ENCODE measurements at regions not wholly inside any gene's neighbourhood (a gene's known extent, or its start where the extent isn't known, plus 50 kb on each side); places are given as distances from the start of the nearest gene placed in this dataset.

GRCh38 chr7:82507365-82507975, 63.9 kb upstream of the CACNA2D1 start:
- no peaks in the 10 kb centered on the region for H3K36me3 ChIP-seq (replicated peaks; ENCODE audit: insufficient read depth, low read length)
- H2AFZ ChIP-seq (ENCODE audit: low read length) = no peak overlapping the region
- no peaks in the 10 kb centered on the region for H4K20me1 ChIP-seq (ENCODE audit: insufficient read depth, low read length)

GRCh38 chr7:82506702-82507101, 63.1 kb upstream of the CACNA2D1 start:
- no peak overlapping the region for H2AFZ ChIP-seq (ENCODE audit: low read length)

More at GRCh38 chr7:82507365-82507975, 63.9 kb upstream of the CACNA2D1 start:
- Histone ChIP-seq H3K27ac (ENCODE audit: low read length) (no peak overlapping the region), H3K79me2 (ENCODE audit: low read length) (no peaks in the 10 kb centered on the region), H3K4me3 (ENCODE audit: low read length) (no peak overlapping the region), H3K27me3 (replicated peaks; ENCODE audit: insufficient read depth, low read length) (no peaks in the 10 kb centered on the region), H3K4me1 (ENCODE audit: low read length) (no peaks in the 10 kb centered on the region), H3K9me3 (replicated peaks; ENCODE audit: insufficient read depth, low read length) (no peaks in the 10 kb centered on the region), H3K4me2 (ENCODE audit: low read depth, low read length) (no peak overlapping the region), H3K9me2 (replicated peaks; ENCODE audit: insufficient read depth, low read length) (no peaks in the 10 kb centered on the region; the same call in 1 of the 2 replicates), H3K9ac (ENCODE audit: low read length) (no peak overlapping the region), H3F3A (ENCODE audit: insufficient read depth, low read length) (no peaks in the 10 kb centered on the region)
- no peak for DNase-seq
- no peak for TF ChIP-seq EZH2phosphoT487 (IDR thresholded peaks at IDR 0.05; ENCODE audit: low read length)
- TF ChIP-seq CTCF (IDR thresholded peaks at IDR 0.05; ENCODE audit: low read length) = no peak
- no peak for TF ChIP-seq EZH2 (optimal IDR thresholded peaks at IDR 0.05; ENCODE audit: low read depth, low read length)

GRCh38 chr7:82506208-82506607, 62.6 kb upstream of the CACNA2D1 start:
- H3K27me3 ChIP-seq (replicated peaks; ENCODE audit: insufficient read depth, low read length) = no peaks in the 10 kb centered on the region
- no peak for TF ChIP-seq EZH2phosphoT487 (IDR thresholded peaks at IDR 0.05; ENCODE audit: low read length)
- no peak for TF ChIP-seq CTCF (IDR thresholded peaks at IDR 0.05; ENCODE audit: low read length)
- no peak for TF ChIP-seq EZH2 (optimal IDR thresholded peaks at IDR 0.05; ENCODE audit: low read depth, low read length)
- no peaks in the 10 kb centered on the region for H3K36me3 ChIP-seq (replicated peaks; ENCODE audit: insufficient read depth, low read length)
- no peaks in the 10 kb centered on the region for H3K9me3 ChIP-seq (replicated peaks; ENCODE audit: insufficient read depth, low read length)
- no peak overlapping the region for H3K27ac ChIP-seq (ENCODE audit: low read length)
- no peaks in the 10 kb centered on the region for H3K4me1 ChIP-seq (ENCODE audit: low read length)
- no peaks in the 10 kb centered on the region; the same call in 1 of the 2 replicates for H3K9me2 ChIP-seq (replicated peaks; ENCODE audit: insufficient read depth, low read length)
- H3K79me2 ChIP-seq (ENCODE audit: low read length) = no peaks in the 10 kb centered on the region
- DNase-seq = no peak
- H3F3A ChIP-seq (ENCODE audit: insufficient read depth, low read length) = no peaks in the 10 kb centered on the region
- no peak overlapping the region for H3K9ac ChIP-seq (ENCODE audit: low read length)
- no peaks in the 10 kb centered on the region for H4K20me1 ChIP-seq (ENCODE audit: insufficient read depth, low read length)
- no peak overlapping the region for H2AFZ ChIP-seq (ENCODE audit: low read length)
- H3K4me2 ChIP-seq (ENCODE audit: low read depth, low read length) = no peak overlapping the region
- H3K4me3 ChIP-seq (ENCODE audit: low read length) = no peak overlapping the region

More at GRCh38 chr7:82506702-82507101, 63.1 kb upstream of the CACNA2D1 start:
- H3K4me2 ChIP-seq (ENCODE audit: low read depth, low read length) = no peak overlapping the region
- H3F3A ChIP-seq (ENCODE audit: insufficient read depth, low read length) = no peaks in the 10 kb centered on the region
- H3K4me3 ChIP-seq (ENCODE audit: low read length) = no peak overlapping the region
- H3K27me3 ChIP-seq (replicated peaks; ENCODE audit: insufficient read depth, low read length) = no peaks in the 10 kb centered on the region
- H3K27ac ChIP-seq (ENCODE audit: low read length) = no peak overlapping the region
- H3K36me3 ChIP-seq (replicated peaks; ENCODE audit: insufficient read depth, low read length) = no peaks in the 10 kb centered on the region
- TF ChIP-seq EZH2phosphoT487 (IDR thresholded peaks at IDR 0.05; ENCODE audit: low read length) (no peak), EZH2 (optimal IDR thresholded peaks at IDR 0.05; ENCODE audit: low read depth, low read length) (no peak), CTCF (IDR thresholded peaks at IDR 0.05; ENCODE audit: low read length) (no peak)
- H3K79me2 ChIP-seq (ENCODE audit: low read length) = no peaks in the 10 kb centered on the region
- no peaks in the 10 kb centered on the region; the same call in 1 of the 2 replicates for H3K9me2 ChIP-seq (replicated peaks; ENCODE audit: insufficient read depth, low read length)
- H3K9me3 ChIP-seq (replicated peaks; ENCODE audit: insufficient read depth, low read length) = no peaks in the 10 kb centered on the region
- no peak overlapping the region for H3K9ac ChIP-seq (ENCODE audit: low read length)
- no peaks in the 10 kb centered on the region for H3K4me1 ChIP-seq (ENCODE audit: low read length)
- no peak for DNase-seq
- no peaks in the 10 kb centered on the region for H4K20me1 ChIP-seq (ENCODE audit: insufficient read depth, low read length)

Data from MM.1S (cell line).